H9 (cell line): ENCODE measurements at regions not wholly inside any gene's neighbourhood (a gene's known extent, or its start where the extent isn't known, plus 50 kb on each side); places are given as distances from the start of the nearest gene placed in this dataset.

ENCODE experiments used
- DNase-seq: peaks from one replicate; pipeline ENCODE4 v3.0.0-alpha.2; 2017
- H2AFZ ChIP-seq: one replicate; pipeline ENCODE4 v1.6.1; 2013; ENCODE audit warnings: mild to moderate bottlenecking, low read length, control low read depth, moderate library complexity
- H2AK5ac ChIP-seq: 2 replicates; pipeline ENCODE4 v1.6.1; 2013; ENCODE audit warnings: low read length, control low read depth, mixed read lengths; ENCODE audit not compliant: insufficient read length
- H2BK120ac ChIP-seq: one replicate; pipeline ENCODE4 v1.6.1; 2013; ENCODE audit warnings: low read depth, mild to moderate bottlenecking, low read length, control low read depth, inconsistent platforms; ENCODE audit not compliant: poor library complexity, severe bottlenecking
- H2BK12ac ChIP-seq: 2 replicates; pipeline ENCODE4 v1.6.1; 2013; ENCODE audit warnings: low read length, control low read depth, mixed read lengths, low read depth; ENCODE audit not compliant: insufficient read length
- H2BK15ac ChIP-seq: 2 replicates; pipeline ENCODE4 v1.6.1; 2013; ENCODE audit warnings: low read depth, low read length, control low read depth
- H2BK20ac ChIP-seq: one replicate; pipeline ENCODE4 v1.6.1; 2013; ENCODE audit warnings: low read depth, mild to moderate bottlenecking, low read length, control low read depth, inconsistent platforms; ENCODE audit not compliant: poor library complexity, severe bottlenecking
- H2BK5ac ChIP-seq: 2 replicates; pipeline ENCODE4 v1.6.1; 2013; ENCODE audit warnings: low read length, control low read depth, mixed read lengths; ENCODE audit not compliant: insufficient read length
- H3K14ac ChIP-seq: 2 replicates; pipeline ENCODE4 v1.6.1; 2013; ENCODE audit warnings: low read length, control low read depth; ENCODE audit not compliant: insufficient read depth
- H3K18ac ChIP-seq: 2 replicates; pipeline ENCODE4 v1.6.1; 2013; ENCODE audit warnings: low read depth, mild to moderate bottlenecking, mixed read lengths, low read length, control low read depth; ENCODE audit not compliant: insufficient read length
- H3K23ac ChIP-seq: 2 replicates; pipeline ENCODE4 v1.6.1; 2013; ENCODE audit warnings: low read length, control low read depth, mixed read lengths, low read depth; ENCODE audit not compliant: insufficient read length
- H3K23me2 ChIP-seq: 2 replicates; pipeline ENCODE4 v1.6.1; 2013; ENCODE audit warnings: low read depth, mild to moderate bottlenecking, mixed read lengths, low read length, control low read depth; ENCODE audit not compliant: insufficient read length, poor library complexity, severe bottlenecking
- H3K27ac ChIP-seq: 2 replicates; pipeline ENCODE4 v1.5.1; 2013; ENCODE audit warnings: low read length, control low read depth, mixed read lengths, low read depth; ENCODE audit not compliant: insufficient read length
- H3K27me3 ChIP-seq: 2 replicates; pipeline ENCODE4 v1.6.1; 2013; ENCODE audit warnings: low read length, control low read depth, inconsistent platforms; ENCODE audit not compliant: insufficient read depth
- H3K4ac ChIP-seq: 2 replicates; pipeline ENCODE4 v1.6.1; 2013; ENCODE audit warnings: low read depth, mild to moderate bottlenecking, control low read depth, inconsistent platforms, low read length, moderate library complexity
- H3K4me1 ChIP-seq: 2 replicates; pipeline ENCODE4 v1.6.1; 2013; ENCODE audit warnings: low read length, control low read depth, inconsistent platforms; ENCODE audit not compliant: insufficient read depth
- H3K4me2 ChIP-seq: 2 replicates; pipeline ENCODE4 v1.6.1; 2013; ENCODE audit warnings: low read length, control low read depth, mixed read lengths; ENCODE audit not compliant: insufficient read length, insufficient read depth
- H3K56ac ChIP-seq: 2 replicates; pipeline ENCODE4 v1.6.1; 2013; ENCODE audit warnings: low read depth, mild to moderate bottlenecking, mixed read lengths, low read length, control low read depth; ENCODE audit not compliant: insufficient read length
- H3K79me1 ChIP-seq: 2 replicates; pipeline ENCODE4 v1.6.1; 2013; ENCODE audit warnings: low read depth, mild to moderate bottlenecking, moderate library complexity, low read length, control low read depth, inconsistent platforms; ENCODE audit not compliant: insufficient read depth, poor library complexity, severe bottlenecking
- H3K79me2 ChIP-seq: 2 replicates; pipeline ENCODE4 v1.6.1; 2013; ENCODE audit warnings: low read length, control low read depth, inconsistent platforms; ENCODE audit not compliant: insufficient read depth
- H3K9ac ChIP-seq: 2 replicates; pipeline ENCODE4 v1.6.1; 2013; ENCODE audit warnings: low read length, control low read depth, mixed read lengths; ENCODE audit not compliant: insufficient read length; ENCODE audit errors: extremely low read depth
- H3K9me3 ChIP-seq: one replicate; pipeline ENCODE4 v1.6.1; 2013; ENCODE audit warnings: low read depth, low read length, inconsistent platforms; ENCODE audit not compliant: control insufficient read depth
- H3T11ph ChIP-seq: one replicate; pipeline ENCODE4 v1.6.1; 2013; ENCODE audit warnings: mild to moderate bottlenecking, low read length, control low read depth, inconsistent platforms
- H4K20me1 ChIP-seq: one replicate; pipeline ENCODE4 v1.6.1; 2013; ENCODE audit not compliant: control insufficient read depth, insufficient read length, insufficient read depth
- H4K5ac ChIP-seq: 2 replicates; pipeline ENCODE4 v1.6.1; 2013; ENCODE audit warnings: low read depth, mild to moderate bottlenecking, mixed read lengths, low read length, control low read depth; ENCODE audit not compliant: insufficient read length
- H4K8ac ChIP-seq: replicated peaks from 2 replicates; pipeline ENCODE4 v1.6.1; 2013; ENCODE audit warnings: low read length, control low read depth, mixed read lengths, low read depth; ENCODE audit not compliant: insufficient read length
- H4K91ac ChIP-seq: 2 replicates; pipeline ENCODE4 v1.6.1; 2013; ENCODE audit warnings: low read depth, mild to moderate bottlenecking, moderate library complexity, mixed read lengths, low read length, control low read depth; ENCODE audit not compliant: insufficient read length
- H3K27ac Mint-ChIP-seq, 3 experiments: 2 replicates in 2 of 3; 3 replicates in 1 of 3; pipeline ENCODE4 v1.8.0; 2020 to 2021; ENCODE audit warnings: mixed read lengths in 3 of 3, mild to moderate bottlenecking in 1 of 3, moderate library complexity in 1 of 3
- H3K27me3 Mint-ChIP-seq: 2 replicates; pipeline ENCODE4 v1.8.0; 2021; ENCODE audit warnings: low read depth, mild to moderate bottlenecking, moderate library complexity, mixed read lengths
- H3K36me3 Mint-ChIP-seq, 3 experiments: 2 replicates in 2 of 3; 3 replicates in 1 of 3; pipeline ENCODE4 v1.8.0; 2020 to 2021; ENCODE audit warnings: low read depth in 3 of 3, mixed read lengths in 3 of 3; ENCODE audit not compliant: insufficient read depth in 1 of 3
- H3K4me1 Mint-ChIP-seq, 2 experiments: 2 replicates each; pipeline ENCODE4 v1.8.0; 2020; ENCODE audit warnings: mixed read lengths in 2 of 2
- H3K4me3 Mint-ChIP-seq, 2 experiments: 2 replicates in 1 of 2; 3 replicates in 1 of 2; pipeline ENCODE4 v1.8.0; 2020 to 2021; ENCODE audit warnings: mild to moderate bottlenecking in 2 of 2, mixed read lengths in 2 of 2, moderate library complexity in 1 of 2
- H3K9me3 Mint-ChIP-seq, 2 experiments: 2 replicates in 1 of 2; 3 replicates in 1 of 2; pipeline ENCODE4 v1.8.0; 2020; ENCODE audit warnings: mild to moderate bottlenecking in 2 of 2, mixed read lengths in 2 of 2, moderate library complexity in 1 of 2
- WGBS: extraction: QIAGEN DNeasy Blood & Tissue Kit; methylation state at CpG from one replicate; pipeline ENCODE4 v1.1.7; 2013; ENCODE audit warnings: missing lambda C conversion rate, low lambda C conversion rate, mixed read lengths; ENCODE audit not compliant: insufficient read length; ENCODE audit errors: extremely low coverage; 5-methylcytosine and 5-hydroxymethylcytosine counted together
- TF ChIP-seq, protein P1 (sequence below): fragments of 200-600 bp; sonication (generic); conservative IDR thresholded peaks from 3 replicates; pipeline ENCODE4 v1.8.0; 2021; ENCODE audit warnings: antibody characterized with exemption, mild to moderate bottlenecking

DNA sequence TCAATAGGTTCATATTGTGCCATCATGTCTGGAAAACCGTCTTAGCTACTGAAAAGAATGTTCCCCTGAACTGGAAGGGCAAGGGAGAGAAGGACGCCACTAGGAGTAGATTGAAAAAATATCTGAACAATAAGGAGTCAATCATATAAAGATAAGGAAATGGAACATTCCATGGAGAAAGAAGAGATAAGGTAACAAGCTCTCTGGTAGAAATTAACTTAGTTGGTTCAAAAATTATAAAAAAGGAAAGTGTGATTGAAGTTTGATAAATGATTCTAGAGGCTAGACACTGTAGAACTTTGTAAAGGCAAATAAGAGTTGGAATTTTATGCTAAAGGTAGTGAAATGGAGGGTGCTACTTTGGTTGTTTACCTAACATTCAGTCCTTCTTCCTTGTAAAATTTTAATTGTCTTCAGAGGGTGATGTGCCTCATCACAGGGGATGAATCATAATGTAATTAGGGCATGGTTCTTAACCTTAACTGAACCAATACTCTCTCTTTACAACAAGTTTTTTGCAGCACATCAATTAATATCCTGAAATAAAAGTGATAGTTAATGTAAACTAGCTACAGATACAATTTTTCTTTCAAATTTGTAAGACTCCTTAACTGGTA, 135.5 kb downstream of the GPX5 start:
- H3K56ac ChIP-seq: no peak overlapping the region
- peaks cover 6% of the 10 kb centered on the region for H3K23me2 ChIP-seq
- peaks cover 0 to 2% (median 0%) of the 10 kb centered on the region in 3 experiments; a peak in 2 of 7 replicates for H3K36me3 Mint-ChIP-seq
- no peak for DNase-seq
- no peaks in the 10 kb centered on the region for H3K79me1 ChIP-seq
- H3K18ac ChIP-seq: no peak overlapping the region
- no peak overlapping the region for H2BK12ac ChIP-seq
- peaks cover 14 to 17% of the 10 kb centered on the region in 2 experiments for H3K4me1 Mint-ChIP-seq
- no peak overlapping the region for H2BK15ac ChIP-seq
- no peak overlapping the region for H2BK5ac ChIP-seq
- H3K9me3 Mint-ChIP-seq: peaks cover 2 to 6% of the 10 kb centered on the region in 2 experiments; a peak in 2 of 5 replicates
- no peak overlapping the region for H3K27ac Mint-ChIP-seq
- H3K23ac ChIP-seq: no peak overlapping the region
- peaks cover 13% of the 10 kb centered on the region for H3K27me3 Mint-ChIP-seq
- no peak overlapping the region for H2BK20ac ChIP-seq
- no CpG with 5 or more reads among the region's 2 CpGs for WGBS
- H3K4me1 ChIP-seq: no peaks in the 10 kb centered on the region
- H3K9me3 ChIP-seq: no peaks in the 10 kb centered on the region
- H3K4me2 ChIP-seq: no peak overlapping the region
- no peak overlapping the region for H2BK120ac ChIP-seq
- no peak overlapping the region for H3T11ph ChIP-seq
- no peak overlapping the region for H4K91ac ChIP-seq
- H2AFZ ChIP-seq: no peak overlapping the region
- H3K14ac ChIP-seq: no peak overlapping the region
- no peak overlapping the region for H4K5ac ChIP-seq
- no peak overlapping the region for H3K9ac ChIP-seq
- H3K4ac ChIP-seq: no peak overlapping the region
- no peaks in the 10 kb centered on the region for H3K79me2 ChIP-seq
- TF ChIP-seq, protein P1, sequence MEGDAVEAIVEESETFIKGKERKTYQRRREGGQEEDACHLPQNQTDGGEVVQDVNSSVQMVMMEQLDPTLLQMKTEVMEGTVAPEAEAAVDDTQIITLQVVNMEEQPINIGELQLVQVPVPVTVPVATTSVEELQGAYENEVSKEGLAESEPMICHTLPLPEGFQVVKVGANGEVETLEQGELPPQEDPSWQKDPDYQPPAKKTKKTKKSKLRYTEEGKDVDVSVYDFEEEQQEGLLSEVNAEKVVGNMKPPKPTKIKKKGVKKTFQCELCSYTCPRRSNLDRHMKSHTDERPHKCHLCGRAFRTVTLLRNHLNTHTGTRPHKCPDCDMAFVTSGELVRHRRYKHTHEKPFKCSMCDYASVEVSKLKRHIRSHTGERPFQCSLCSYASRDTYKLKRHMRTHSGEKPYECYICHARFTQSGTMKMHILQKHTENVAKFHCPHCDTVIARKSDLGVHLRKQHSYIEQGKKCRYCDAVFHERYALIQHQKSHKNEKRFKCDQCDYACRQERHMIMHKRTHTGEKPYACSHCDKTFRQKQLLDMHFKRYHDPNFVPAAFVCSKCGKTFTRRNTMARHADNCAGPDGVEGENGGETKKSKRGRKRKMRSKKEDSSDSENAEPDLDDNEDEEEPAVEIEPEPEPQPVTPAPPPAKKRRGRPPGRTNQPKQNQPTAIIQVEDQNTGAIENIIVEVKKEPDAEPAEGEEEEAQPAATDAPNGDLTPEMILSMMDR: no peak
- no peaks in the 10 kb centered on the region for H4K20me1 ChIP-seq
- H4K8ac ChIP-seq: no peak overlapping the region
- no peak overlapping the region for H2AK5ac ChIP-seq
- H3K27me3 ChIP-seq: no peaks in the 10 kb centered on the region
- H3K27ac ChIP-seq: no peak overlapping the region
- no peak overlapping the region for H3K4me3 Mint-ChIP-seq
